CD4-positive, CD25-positive, alpha-beta regulatory T cell (primary cell): ENCODE measurements at regions not wholly inside any gene's neighbourhood (a gene's known extent, or its start where the extent isn't known, plus 50 kb on each side); places are given as distances from the start of the nearest gene placed in this dataset.

Experiments
- ATAC-seq, 2 donors: fragments of 150-1000 bp; cut with Tn5 transposase; one replicate each; pipeline ENCODE4 v1.10.0; 2021; ENCODE audit warnings: low read depth in 2 of 2, moderate number of reproducible peaks in 2 of 2, moderate library complexity in 1 of 2
- DNase-seq, 3 donors: peaks; one replicate each; pipeline versions ENCODE4 v3.0.0 to v3.0.0-alpha.2; 2012 to 2022; ENCODE audit warnings: mixed read lengths in 1 of 3
- H3K27ac ChIP-seq: one replicate; pipeline ENCODE4 v1.7.0; 2013; ENCODE audit warnings: mild to moderate bottlenecking, low read length; ENCODE audit not compliant: insufficient read depth, poor library complexity, severe bottlenecking
- H3K27me3 ChIP-seq: one replicate; pipeline ENCODE4 v1.7.0; 2013; ENCODE audit warnings: low read length; ENCODE audit not compliant: control insufficient read depth, insufficient read depth
- H3K36me3 ChIP-seq: one replicate; pipeline ENCODE4 v1.7.0; 2013; ENCODE audit warnings: mild to moderate bottlenecking, low read length, moderate library complexity; ENCODE audit not compliant: control insufficient read depth, insufficient read depth
- H3K4me1 ChIP-seq: 2 replicates; pipeline ENCODE4 v1.7.0; 2013; ENCODE audit warnings: mild to moderate bottlenecking, low read length; ENCODE audit not compliant: insufficient read depth, control insufficient read depth, poor library complexity, severe bottlenecking
- H3K4me3 ChIP-seq: one replicate; pipeline ENCODE4 v1.7.0; 2013; ENCODE audit warnings: low read depth, mild to moderate bottlenecking, low read length, moderate library complexity
- H3K9me3 ChIP-seq, 2 experiments: 1 replicate in 1 of 2; 2 replicates in 1 of 2; pipeline ENCODE4 v1.7.0; 2013; ENCODE audit warnings: low read length in 2 of 2, mild to moderate bottlenecking in 1 of 2, moderate library complexity in 1 of 2; ENCODE audit not compliant: control insufficient read depth in 2 of 2
- H3K27ac Mint-ChIP-seq, 3 donors: one replicate each; pipeline ENCODE4 v1.8.0; 2020 to 2022; ENCODE audit warnings: mild to moderate bottlenecking in 3 of 3, mixed read lengths in 3 of 3, moderate library complexity in 2 of 3
- H3K27me3 Mint-ChIP-seq: one replicate; pipeline ENCODE4 v1.8.0; 2022; ENCODE audit warnings: mild to moderate bottlenecking, mixed read lengths
- H3K36me3 Mint-ChIP-seq: one replicate; pipeline ENCODE4 v1.8.0; 2020; ENCODE audit warnings: mixed read lengths
- H3K4me1 Mint-ChIP-seq, 4 donors: one replicate each; pipeline ENCODE4 v1.8.0; 2020 to 2022; ENCODE audit warnings: mixed read lengths in 4 of 4, mild to moderate bottlenecking in 1 of 4
- H3K4me3 Mint-ChIP-seq, 4 donors: one replicate each; pipeline ENCODE4 v1.8.0; 2020 to 2022; ENCODE audit warnings: mild to moderate bottlenecking in 4 of 4, mixed read lengths in 4 of 4, moderate library complexity in 3 of 4
- H3K9me3 Mint-ChIP-seq, 7 donors: one replicate each; pipeline ENCODE4 v1.8.0; 2020 to 2022; ENCODE audit warnings: mixed read lengths in 7 of 7, mild to moderate bottlenecking in 3 of 7, moderate library complexity in 2 of 7

- peaks cover 0 to 5% (median 0%) of the 10 kb centered on the region in 7 donors for H3K9me3 Mint-ChIP-seq
- H3K27ac Mint-ChIP-seq, result no peak overlapping the region
- H3K4me1 ChIP-seq, result no peaks in the 10 kb centered on the region
Observed at GRCh38 chr3:110106805-110107204, 769.5 kb upstream of the DPPA4 start.

GRCh38 chr3:110123946-110124345 lies 786.6 kb upstream of the DPPA4 start:
- Mint-ChIP-seq H3K4me3 (no peak overlapping the region), H3K27me3 (no peaks in the 10 kb centered on the region), H3K27ac (no peak overlapping the region), H3K4me1 (no peaks in the 10 kb centered on the region), H3K36me3 (no peaks in the 10 kb centered on the region), H3K9me3 (peaks cover 0 to 4% (median 0%) of the 10 kb centered on the region in 7 donors)
- H3K4me3 ChIP-seq, result no peak overlapping the region
- DNase-seq, result no peak
- no peak for ATAC-seq
- no peaks in the 10 kb centered on the region for H3K4me1 ChIP-seq
- no peak overlapping the region for H3K27ac ChIP-seq
- no peaks in the 10 kb centered on the region for H3K9me3 ChIP-seq
- H3K27me3 ChIP-seq, result no peaks in the 10 kb centered on the region
- no peaks in the 10 kb centered on the region for H3K36me3 ChIP-seq

More at GRCh38 chr3:110106805-110107204, 769.5 kb upstream of the DPPA4 start:
- Mint-ChIP-seq H3K4me3 (no peak overlapping the region), H3K36me3 (no peaks in the 10 kb centered on the region), H3K27me3 (no peaks in the 10 kb centered on the region), H3K4me1 (no peaks in the 10 kb centered on the region)
- no peaks in the 10 kb centered on the region for H3K9me3 ChIP-seq
- no peaks in the 10 kb centered on the region for H3K27me3 ChIP-seq
- DNase-seq (no peak), ATAC-seq (no peak)
- no peak overlapping the region for H3K4me3 ChIP-seq
- H3K27ac ChIP-seq, result no peak overlapping the region
- no peaks in the 10 kb centered on the region for H3K36me3 ChIP-seq

GRCh38 chr3:110126065-110126464 lies 788.7 kb upstream of the DPPA4 start:
- no peak overlapping the region for H3K4me3 Mint-ChIP-seq
- H3K36me3 Mint-ChIP-seq, result no peaks in the 10 kb centered on the region
- peaks cover 7% of the 10 kb centered on the region for H3K27me3 Mint-ChIP-seq

GRCh38 chr3:110133971-110134370 lies 796.6 kb upstream of the DPPA4 start:
- Mint-ChIP-seq H3K9me3 (peaks cover 0 to 10% (median 5%) of the 10 kb centered on the region in 7 donors), H3K27ac (no peak overlapping the region), H3K4me1 (no peaks in the 10 kb centered on the region), H3K27me3 (peaks cover 7% of the 10 kb centered on the region), H3K4me3 (no peak overlapping the region), H3K36me3 (no peaks in the 10 kb centered on the region)
- no peak overlapping the region for H3K4me3 ChIP-seq
- ATAC-seq (no peak), DNase-seq (no peak)
- no peaks in the 10 kb centered on the region for H3K36me3 ChIP-seq
- no peak overlapping the region for H3K27ac ChIP-seq
- H3K27me3 ChIP-seq, result no peaks in the 10 kb centered on the region
- no peaks in the 10 kb centered on the region for H3K9me3 ChIP-seq
- H3K4me1 ChIP-seq, result no peaks in the 10 kb centered on the region

More at GRCh38 chr3:110126065-110126464, 788.7 kb upstream of the DPPA4 start:
- H3K9me3 ChIP-seq, result no peaks in the 10 kb centered on the region
- Mint-ChIP-seq H3K4me1 (no peaks in the 10 kb centered on the region), H3K27ac (no peak overlapping the region), H3K9me3 (peaks cover 0 to 5% (median 0%) of the 10 kb centered on the region in 7 donors)
- no peak overlapping the region for H3K4me3 ChIP-seq
- no peak overlapping the region for H3K27ac ChIP-seq
- ATAC-seq (no peak), DNase-seq (no peak)
- H3K36me3 ChIP-seq, result no peaks in the 10 kb centered on the region
- no peaks in the 10 kb centered on the region for H3K4me1 ChIP-seq
- no peaks in the 10 kb centered on the region for H3K27me3 ChIP-seq

- no peak for ATAC-seq
- Mint-ChIP-seq H3K27me3 (no peaks in the 10 kb centered on the region), H3K9me3 (peaks cover 0 to 10% (median 3%) of the 10 kb centered on the region in 7 donors), H3K36me3 (no peaks in the 10 kb centered on the region), H3K27ac (no peak overlapping the region), H3K4me3 (no peak overlapping the region), H3K4me1 (no peaks in the 10 kb centered on the region)
- Histone ChIP-seq H3K4me3 (no peak overlapping the region), H3K36me3 (no peaks in the 10 kb centered on the region), H3K27ac (no peak overlapping the region), H3K27me3 (no peaks in the 10 kb centered on the region), H3K9me3 (no peaks in the 10 kb centered on the region), H3K4me1 (no peaks in the 10 kb centered on the region)
- no peak for DNase-seq
Observed at GRCh38 chr3:110139048-110139447, 801.7 kb upstream of the DPPA4 start.

- peaks cover 0 to 10% (median 3%) of the 10 kb centered on the region in 7 donors for H3K9me3 Mint-ChIP-seq
- no peaks in the 10 kb centered on the region for H3K36me3 Mint-ChIP-seq
- Histone ChIP-seq H3K9me3 (no peaks in the 10 kb centered on the region), H3K4me3 (no peak overlapping the region), H3K27me3 (no peaks in the 10 kb centered on the region), H3K27ac (no peak overlapping the region), H3K36me3 (no peaks in the 10 kb centered on the region), H3K4me1 (no peaks in the 10 kb centered on the region)
- H3K27ac Mint-ChIP-seq, result no peak overlapping the region
- no peak overlapping the region for H3K4me3 Mint-ChIP-seq
- ATAC-seq, result no peak
- H3K4me1 Mint-ChIP-seq, result no peaks in the 10 kb centered on the region
- no peaks in the 10 kb centered on the region for H3K27me3 Mint-ChIP-seq
- no peak for DNase-seq
Observed at GRCh38 chr3:110139821-110140220, 802.5 kb upstream of the DPPA4 start.

- H3K27ac Mint-ChIP-seq, result no peak overlapping the region
- peaks cover 0 to 5% (median 0%) of the 10 kb centered on the region in 7 donors for H3K9me3 Mint-ChIP-seq
- no peak overlapping the region for H3K4me3 Mint-ChIP-seq
- H3K27me3 Mint-ChIP-seq, result peaks cover 4% of the 10 kb centered on the region
- Histone ChIP-seq H3K27me3 (no peaks in the 10 kb centered on the region), H3K4me1 (no peaks in the 10 kb centered on the region), H3K36me3 (no peaks in the 10 kb centered on the region), H3K9me3 (no peaks in the 10 kb centered on the region), H3K27ac (no peak overlapping the region), H3K4me3 (no peak overlapping the region)
- DNase-seq (no peak), ATAC-seq (no peak)
- H3K4me1 Mint-ChIP-seq, result no peaks in the 10 kb centered on the region
- no peaks in the 10 kb centered on the region for H3K36me3 Mint-ChIP-seq
Observed at GRCh38 chr3:110149763-110150162, 812.4 kb upstream of the DPPA4 start.

- H3K27me3 ChIP-seq, result peaks cover 2% of the 10 kb centered on the region
- DNase-seq (no peak), ATAC-seq (no peak)
- Mint-ChIP-seq H3K9me3 (peaks cover 0 to 2% (median 0%) of the 10 kb centered on the region in 7 donors), H3K27me3 (peaks cover 4% of the 10 kb centered on the region), H3K36me3 (no peaks in the 10 kb centered on the region), H3K4me3 (no peak overlapping the region), H3K4me1 (no peaks in the 10 kb centered on the region), H3K27ac (no peak overlapping the region)
- H3K4me3 ChIP-seq, result no peak overlapping the region
- no peaks in the 10 kb centered on the region for H3K36me3 ChIP-seq
- no peak overlapping the region for H3K27ac ChIP-seq
- no peaks in the 10 kb centered on the region for H3K4me1 ChIP-seq
- H3K9me3 ChIP-seq, result no peaks in the 10 kb centered on the region
Observed at GRCh38 chr3:110157221-110157620, 819.9 kb upstream of the DPPA4 start.
